ENCODE measurements at regions not wholly inside any gene's neighbourhood (a gene's known extent, or its start where the extent isn't known, plus 50 kb on each side); places are given as distances from the start of the nearest gene placed in this dataset.

- TF ChIP-seq, protein P1, sequence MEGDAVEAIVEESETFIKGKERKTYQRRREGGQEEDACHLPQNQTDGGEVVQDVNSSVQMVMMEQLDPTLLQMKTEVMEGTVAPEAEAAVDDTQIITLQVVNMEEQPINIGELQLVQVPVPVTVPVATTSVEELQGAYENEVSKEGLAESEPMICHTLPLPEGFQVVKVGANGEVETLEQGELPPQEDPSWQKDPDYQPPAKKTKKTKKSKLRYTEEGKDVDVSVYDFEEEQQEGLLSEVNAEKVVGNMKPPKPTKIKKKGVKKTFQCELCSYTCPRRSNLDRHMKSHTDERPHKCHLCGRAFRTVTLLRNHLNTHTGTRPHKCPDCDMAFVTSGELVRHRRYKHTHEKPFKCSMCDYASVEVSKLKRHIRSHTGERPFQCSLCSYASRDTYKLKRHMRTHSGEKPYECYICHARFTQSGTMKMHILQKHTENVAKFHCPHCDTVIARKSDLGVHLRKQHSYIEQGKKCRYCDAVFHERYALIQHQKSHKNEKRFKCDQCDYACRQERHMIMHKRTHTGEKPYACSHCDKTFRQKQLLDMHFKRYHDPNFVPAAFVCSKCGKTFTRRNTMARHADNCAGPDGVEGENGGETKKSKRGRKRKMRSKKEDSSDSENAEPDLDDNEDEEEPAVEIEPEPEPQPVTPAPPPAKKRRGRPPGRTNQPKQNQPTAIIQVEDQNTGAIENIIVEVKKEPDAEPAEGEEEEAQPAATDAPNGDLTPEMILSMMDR (IDR thresholded peaks at IDR 0.05), result no peak
- TF ChIP-seq EP300 (IDR thresholded peaks at IDR 0.05), result no peak
Measured at GRCh38 chr14:42149609-42150261, 543.1 kb downstream of the LRFN5 start.

Measured in gastroesophageal sphincter (tissue), 3 donors.